Lower leg skin (tissue), 3 donors: ENCODE measurements at regions not wholly inside any gene's neighbourhood (a gene's known extent, or its start where the extent isn't known, plus 50 kb on each side); places are given as distances from the start of the nearest gene placed in this dataset.

ENCODE experiments used
- CTCF ChIP-seq, 3 donors: fragments of 450-650 bp; IDR thresholded peaks; one replicate each; pipeline ENCODE4 v1.5.1; 2016; ENCODE audit warnings: antibody characterized with exemption in 3 of 3, mild to moderate bottlenecking in 3 of 3, moderate library complexity in 2 of 3
- POLR2A ChIP-seq, 2 donors: fragments of 450-650 bp; IDR thresholded peaks; one replicate each; pipeline ENCODE4 v1.6.1; 2016 to 2017; ENCODE audit warnings: antibody characterized with exemption in 2 of 2, mild to moderate bottlenecking in 1 of 2, moderate library complexity in 1 of 2

DNA sequence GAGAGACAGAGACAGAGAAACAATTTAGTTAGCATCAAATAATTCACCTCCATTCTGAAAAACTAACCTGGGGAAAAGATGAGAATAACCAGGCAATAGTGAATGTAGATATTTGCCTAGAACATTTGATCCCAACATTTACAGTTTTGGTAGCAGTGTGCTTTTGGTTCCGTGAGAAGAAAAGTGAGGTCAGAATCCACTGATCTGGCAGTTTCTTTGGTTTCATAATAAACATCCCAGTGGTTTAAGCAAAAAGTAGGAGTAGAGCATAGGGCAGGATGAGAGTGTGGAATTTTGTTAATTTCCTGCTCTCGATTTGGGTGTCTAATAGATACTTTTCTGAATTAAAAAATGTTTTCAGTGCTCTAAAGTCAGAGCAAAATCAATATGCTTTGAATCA lies 887.0 kb downstream of the NR2F1-AS1 start:
- TF ChIP-seq POLR2A (IDR thresholded peaks at IDR 0.05): no peak
- no peak for TF ChIP-seq CTCF (IDR thresholded peaks at IDR 0.05)
